Natural killer cell treated with Interleukin-12 subunit alpha and Interleukin-12 subunit beta and Interleukin-15 and Interleukin-18, amount 100 ng/mL, for 72 hours (primary cell): ENCODE measurements at regions not wholly inside any gene's neighbourhood (a gene's known extent, or its start where the extent isn't known, plus 50 kb on each side); places are given as distances from the start of the nearest gene placed in this dataset.
"Not testable (repeated sequence)": the region's sequence is repeated elsewhere in the genome, so short reads cannot be mapped to it uniquely, and the experiment has no call there.

Source experiments
- ATAC-seq, 2 donors: fragments of 150-1000 bp; cut with Tn5 transposase in 1 of 2; sonication (Bioruptor Pico), chemical (Tn5 transposase) in 1 of 2; 2 replicates each; pipeline ENCODE4 v1.10.0; 2021
- DNase-seq: peaks from one replicate; pipeline ENCODE4 v3.0.0; 2022; ENCODE audit warnings: low spot score
- H3K27ac Mint-ChIP-seq, 2 donors: 1 replicate in 1 of 2; 2 replicates in 1 of 2; pipeline ENCODE4 v1.8.0; 2022; ENCODE audit warnings: mixed read lengths in 2 of 2, mild to moderate bottlenecking in 1 of 2, moderate library complexity in 1 of 2
- H3K27me3 Mint-ChIP-seq, 2 donors: 1 replicate in 1 of 2; 2 replicates in 1 of 2; pipeline ENCODE4 v1.8.0; 2022; ENCODE audit warnings: mixed read lengths in 2 of 2
- H3K36me3 Mint-ChIP-seq: one replicate; pipeline ENCODE4 v1.8.0; 2022; ENCODE audit warnings: mixed read lengths
- H3K4me1 Mint-ChIP-seq, 2 donors: 1 replicate in 1 of 2; 2 replicates in 1 of 2; pipeline ENCODE4 v1.8.0; 2022; ENCODE audit warnings: low read depth in 2 of 2, mixed read lengths in 2 of 2, mild to moderate bottlenecking in 1 of 2
- H3K4me3 Mint-ChIP-seq: one replicate; pipeline ENCODE4 v1.8.0; 2022; ENCODE audit warnings: mixed read lengths
- H3K9me3 Mint-ChIP-seq: 2 replicates; pipeline ENCODE4 v1.8.0; 2022; ENCODE audit warnings: mixed read lengths

DNA sequence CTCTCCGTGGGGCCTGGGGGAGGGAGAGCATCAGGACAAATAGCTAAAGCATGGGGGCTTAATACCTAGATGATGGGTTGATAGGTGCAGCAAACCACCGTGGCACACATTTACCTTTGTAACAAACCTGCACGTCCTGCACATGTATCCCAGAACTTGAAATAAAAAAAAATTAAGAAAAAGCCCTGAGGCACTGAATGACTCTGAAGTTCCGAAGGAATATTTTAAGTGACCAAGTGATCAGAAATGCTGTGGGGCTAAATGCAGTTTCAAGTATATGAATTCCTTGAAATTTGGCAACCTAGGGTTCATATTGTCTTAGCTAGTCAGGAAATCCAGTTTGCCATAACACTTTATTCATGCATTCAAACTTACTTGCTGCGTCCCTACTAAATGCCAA, 127.5 kb downstream of the MC4R start:
- no peak for DNase-seq
- no peak overlapping the region for H3K27ac Mint-ChIP-seq
- peaks cover 4% of the 10 kb centered on the region for H3K36me3 Mint-ChIP-seq
- no peak overlapping the region for H3K4me3 Mint-ChIP-seq
- H3K9me3 Mint-ChIP-seq: peaks cover 19% of the 10 kb centered on the region
- no peaks in the 10 kb centered on the region for H3K27me3 Mint-ChIP-seq
- no peaks in the 10 kb centered on the region for H3K4me1 Mint-ChIP-seq
- ATAC-seq: no peak

DNA sequence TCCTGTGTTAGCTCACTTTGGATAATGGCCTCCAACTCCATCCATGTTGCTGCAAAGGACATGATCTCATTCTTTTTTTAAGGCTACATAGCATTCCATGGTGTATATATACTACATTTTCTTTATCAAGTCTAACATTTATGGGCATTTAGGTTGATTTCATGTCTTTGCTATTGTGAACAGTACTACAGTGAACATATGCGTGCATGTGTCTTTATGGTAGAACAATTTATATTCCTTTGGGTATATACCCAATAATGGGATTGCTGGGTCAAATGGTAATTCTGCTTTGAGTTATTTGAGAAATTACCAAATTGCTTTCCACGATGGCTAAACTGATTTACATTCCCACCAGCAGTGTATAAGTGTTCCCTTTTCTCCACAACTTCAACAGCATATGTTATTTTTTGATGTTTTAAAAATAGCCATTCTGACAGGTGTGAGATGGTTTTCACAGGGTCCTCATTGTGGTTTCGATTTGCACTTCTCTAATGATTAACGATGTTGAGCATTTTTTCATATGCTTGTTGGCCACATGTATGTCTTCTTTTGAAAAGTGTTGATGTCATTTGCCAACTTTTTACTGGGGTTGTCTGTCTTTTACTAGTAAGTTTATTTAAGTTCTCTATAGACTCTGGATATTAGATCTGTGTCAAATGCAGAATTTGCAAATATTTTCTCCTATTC, 133.4 kb downstream of the MC4R start:
- not testable (repeated sequence) for H3K4me3 Mint-ChIP-seq, H3K27me3 Mint-ChIP-seq, DNase-seq, H3K27ac Mint-ChIP-seq, ATAC-seq, H3K4me1 Mint-ChIP-seq, H3K36me3 Mint-ChIP-seq
- peaks cover 19% of the 10 kb centered on the region for H3K9me3 Mint-ChIP-seq

DNA sequence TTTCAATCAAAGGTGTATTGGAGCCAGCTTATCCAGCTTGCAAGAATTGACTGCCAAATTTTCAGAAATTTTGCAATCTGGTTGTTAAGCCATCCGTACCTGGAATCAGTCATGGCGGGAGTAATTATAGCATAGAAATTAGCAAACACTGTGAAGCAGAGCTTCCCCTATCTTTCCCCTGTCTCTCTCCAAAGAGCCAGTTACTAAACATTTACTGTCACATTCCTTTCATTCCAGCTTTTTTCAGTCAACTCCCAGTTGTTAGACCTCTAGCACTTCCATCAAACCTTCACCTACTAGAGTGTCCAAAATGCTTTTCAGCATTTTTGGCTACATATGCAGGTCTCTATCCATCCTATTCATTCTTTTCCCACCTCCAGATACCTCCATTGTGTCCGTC, 137.4 kb downstream of the MC4R start:
- no peaks in the 10 kb centered on the region for H3K4me1 Mint-ChIP-seq
- no peaks in the 10 kb centered on the region for H3K9me3 Mint-ChIP-seq
- no peak overlapping the region for H3K27ac Mint-ChIP-seq
- ATAC-seq (no peak), DNase-seq (no peak)
- H3K36me3 Mint-ChIP-seq: no peaks in the 10 kb centered on the region
- no peaks in the 10 kb centered on the region for H3K27me3 Mint-ChIP-seq
- H3K4me3 Mint-ChIP-seq: no peak overlapping the region

- H3K27me3 Mint-ChIP-seq: no peaks in the 10 kb centered on the region
- no peak overlapping the region for H3K4me3 Mint-ChIP-seq
- H3K27ac Mint-ChIP-seq: no peak overlapping the region
- ATAC-seq (no peak), DNase-seq (no peak)
- no peaks in the 10 kb centered on the region for H3K36me3 Mint-ChIP-seq
- no peaks in the 10 kb centered on the region for H3K4me1 Mint-ChIP-seq
- H3K9me3 Mint-ChIP-seq: peaks cover 6% of the 10 kb centered on the region
These were observed 140.0 kb downstream of the MC4R start for GRCh38 chr18:60232541-60232940.

- Mint-ChIP-seq H3K4me1 (no peaks in the 10 kb centered on the region), H3K4me3 (no peak overlapping the region), H3K27ac (no peak overlapping the region), H3K36me3 (no peaks in the 10 kb centered on the region), H3K9me3 (peaks cover 23% of the 10 kb centered on the region), H3K27me3 (no peaks in the 10 kb centered on the region)
- DNase-seq: no peak
- no peak for ATAC-seq
These were observed 143.7 kb downstream of the MC4R start for GRCh38 chr18:60228609-60229595.

- DNase-seq (no peak), ATAC-seq (no peak)
These were observed 157.1 kb downstream of the MC4R start for GRCh38 chr18:60215432-60215831.

DNA sequence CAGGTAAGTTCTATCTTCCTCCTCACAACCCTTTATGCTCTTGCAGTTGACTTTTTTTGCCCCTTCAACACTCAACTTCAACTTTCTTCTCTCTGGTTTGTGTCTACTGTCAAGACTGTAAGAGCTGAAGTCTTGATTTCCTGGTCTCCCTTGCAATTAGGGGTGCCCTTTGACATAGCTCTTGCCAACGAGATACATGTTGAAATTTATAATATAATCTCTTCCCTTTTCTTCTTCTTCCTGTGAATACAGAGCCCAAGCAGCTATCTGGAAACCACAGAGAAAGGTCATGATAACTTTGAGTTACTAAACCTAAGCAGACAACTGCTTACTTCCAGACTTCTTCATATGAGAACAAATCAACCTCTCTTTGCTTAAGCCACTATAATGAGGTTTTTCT, 163.5 kb downstream of the MC4R start:
- DNase-seq (no peak), ATAC-seq (no peak)
- no peaks in the 10 kb centered on the region for H3K36me3 Mint-ChIP-seq
- H3K4me1 Mint-ChIP-seq: no peaks in the 10 kb centered on the region
- H3K9me3 Mint-ChIP-seq: peaks cover 12% of the 10 kb centered on the region
- H3K27ac Mint-ChIP-seq: no peak overlapping the region
- H3K4me3 Mint-ChIP-seq: no peak overlapping the region
- no peaks in the 10 kb centered on the region for H3K27me3 Mint-ChIP-seq

More at GRCh38 chr18:60215432-60215831, 157.1 kb downstream of the MC4R start:
- no peaks in the 10 kb centered on the region for H3K27me3 Mint-ChIP-seq
- H3K27ac Mint-ChIP-seq: no peak overlapping the region
- no peaks in the 10 kb centered on the region for H3K4me1 Mint-ChIP-seq
- no peaks in the 10 kb centered on the region for H3K36me3 Mint-ChIP-seq
- H3K4me3 Mint-ChIP-seq: no peak overlapping the region
- H3K9me3 Mint-ChIP-seq: peaks cover 6% of the 10 kb centered on the region

- Mint-ChIP-seq H3K4me3 (no peak overlapping the region), H3K4me1 (no peaks in the 10 kb centered on the region), H3K27ac (no peak overlapping the region), H3K27me3 (peaks cover 0 to 2% of the 10 kb centered on the region in 2 donors), H3K36me3 (no peaks in the 10 kb centered on the region), H3K9me3 (peaks cover 17% of the 10 kb centered on the region)
- no peak for ATAC-seq
- DNase-seq: no peak
These were observed 169.9 kb downstream of the MC4R start for GRCh38 chr18:60202708-60203107.

DNA sequence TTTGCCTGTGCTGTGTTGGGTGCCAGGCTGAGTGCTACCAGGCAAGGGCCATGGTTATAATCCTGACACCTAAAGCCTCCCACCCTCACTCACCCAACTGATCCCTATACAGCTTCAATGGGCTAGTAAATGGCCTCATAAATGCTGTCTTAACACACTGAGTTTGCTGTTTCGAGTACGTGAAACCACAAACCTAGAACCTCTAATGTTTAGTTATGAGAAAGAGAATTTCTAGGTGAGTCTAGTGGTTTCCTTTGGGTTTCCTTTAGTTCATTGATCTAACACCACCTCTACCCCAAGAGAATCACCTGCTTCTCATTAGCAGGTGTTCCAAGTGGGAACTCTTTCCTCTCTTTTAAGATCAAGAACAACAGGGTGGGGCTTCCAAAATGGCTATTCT, 172.0 kb downstream of the MC4R start:
- DNase-seq (no peak), ATAC-seq (no peak)
- Mint-ChIP-seq H3K27me3 (peaks cover 0 to 2% of the 10 kb centered on the region in 2 donors), H3K9me3 (peaks cover 20% of the 10 kb centered on the region), H3K4me1 (no peaks in the 10 kb centered on the region), H3K4me3 (no peak overlapping the region), H3K36me3 (no peaks in the 10 kb centered on the region), H3K27ac (no peak overlapping the region)

- Mint-ChIP-seq H3K27me3 (peaks cover 0 to 2% of the 10 kb centered on the region in 2 donors), H3K36me3 (no peaks in the 10 kb centered on the region), H3K4me3 (no peak overlapping the region), H3K4me1 (no peaks in the 10 kb centered on the region), H3K9me3 (peaks cover 18% of the 10 kb centered on the region), H3K27ac (no peak overlapping the region)
- ATAC-seq: no peak
- no peak for DNase-seq
These were observed 173.1 kb downstream of the MC4R start for GRCh38 chr18:60199505-60199904.

DNA sequence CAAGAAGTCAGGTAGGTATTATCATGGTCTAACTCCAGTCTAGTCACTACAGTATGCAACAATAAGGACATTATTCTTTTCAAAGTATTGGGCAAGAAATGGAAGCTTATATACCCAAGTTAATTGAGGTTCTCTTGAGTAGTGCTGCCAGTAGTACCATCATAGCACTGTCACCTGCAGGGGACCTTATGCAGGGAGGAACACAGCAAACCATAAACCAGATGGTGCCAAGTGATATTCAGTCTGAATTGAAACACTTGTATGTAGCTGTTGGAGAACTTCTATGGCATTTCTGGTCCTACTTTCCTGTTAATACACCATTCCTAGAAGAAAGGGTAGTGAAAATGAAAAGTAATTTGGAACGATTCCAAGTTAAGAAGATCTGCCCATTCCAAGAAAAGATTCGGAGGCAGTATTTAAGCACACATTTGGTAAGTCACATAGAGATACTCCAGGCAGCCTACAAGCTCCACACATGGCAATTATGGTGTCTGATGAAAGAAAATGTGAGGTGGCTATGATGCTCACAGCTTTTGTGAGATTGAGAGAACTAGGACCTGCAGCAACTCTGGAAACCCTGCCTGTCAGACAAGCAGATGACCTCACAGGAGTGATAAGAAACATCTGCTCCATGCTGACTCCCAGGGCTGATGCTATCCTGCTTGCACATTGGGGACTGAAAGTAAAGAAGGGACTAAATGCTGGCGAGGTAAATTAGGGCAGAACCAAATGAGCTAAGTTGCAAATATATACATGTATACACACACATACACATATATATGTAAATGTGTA, 174.7 kb downstream of the MC4R start:
- Mint-ChIP-seq H3K4me1 (no peaks in the 10 kb centered on the region), H3K27ac (no peak overlapping the region), H3K9me3 (peaks cover 12% of the 10 kb centered on the region), H3K27me3 (peaks cover 0 to 2% of the 10 kb centered on the region in 2 donors), H3K4me3 (no peak overlapping the region), H3K36me3 (no peaks in the 10 kb centered on the region)
- ATAC-seq (no peak), DNase-seq (no peak)

DNA sequence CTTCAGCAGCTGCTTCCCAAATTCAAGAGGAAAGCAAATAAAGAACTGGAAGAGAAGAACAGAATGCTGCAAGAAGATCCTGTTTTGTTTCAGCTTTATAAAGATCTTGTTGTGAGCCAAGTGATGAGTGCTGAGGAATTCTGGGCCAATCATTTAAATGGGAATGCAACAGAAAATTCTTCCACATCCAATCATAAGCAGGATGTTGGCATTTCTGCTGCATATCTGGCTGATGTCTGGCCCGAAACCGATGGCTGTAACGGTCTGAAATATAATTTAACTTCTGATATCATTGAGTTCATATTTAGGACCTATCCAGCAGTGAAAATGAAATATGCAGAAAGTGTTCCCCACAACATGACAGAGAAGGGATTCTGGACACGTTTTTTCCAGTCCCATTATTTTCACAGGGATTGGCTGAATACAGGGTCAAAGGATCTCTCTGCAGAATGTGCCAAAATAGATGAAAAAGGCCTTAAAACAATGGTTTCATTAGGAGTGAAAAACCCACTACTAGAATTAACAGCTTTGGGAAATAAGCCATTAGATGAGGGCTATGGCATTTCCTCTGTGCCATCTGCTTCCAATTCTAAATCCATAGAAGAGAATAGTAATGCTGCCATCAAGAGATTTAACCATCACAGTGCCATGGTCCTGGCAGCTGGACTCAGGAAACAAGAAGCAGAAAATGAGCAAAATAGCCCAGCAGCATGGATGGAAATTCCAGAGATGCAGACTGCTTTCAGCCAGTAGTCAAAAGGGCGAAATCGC, 175.6 kb downstream of the MC4R start:
- H3K27me3 Mint-ChIP-seq: peaks cover 0 to 2% of the 10 kb centered on the region in 2 donors

DNA sequence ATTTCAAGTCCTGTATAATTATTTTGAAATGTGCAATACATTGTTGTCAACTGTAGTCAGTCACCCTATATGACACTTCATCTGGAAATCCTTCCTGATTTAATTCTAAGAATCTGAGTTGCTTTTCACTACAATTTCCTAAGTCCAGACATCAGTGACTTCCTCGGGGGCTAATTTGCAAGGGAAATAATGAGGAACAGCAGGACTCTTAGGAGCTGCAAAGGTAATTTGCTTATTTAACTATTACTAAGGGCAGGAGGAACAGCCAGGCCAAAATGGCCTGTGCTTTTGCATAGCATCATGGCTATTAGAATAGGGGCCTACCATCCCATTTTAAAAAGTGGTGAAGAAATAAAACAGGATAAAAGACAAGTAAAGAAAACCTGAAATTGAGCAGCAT, 178.8 kb downstream of the MC4R start:
- DNase-seq: no peak
- Mint-ChIP-seq H3K4me1 (no peaks in the 10 kb centered on the region), H3K4me3 (no peak overlapping the region), H3K9me3 (peaks cover 6% of the 10 kb centered on the region), H3K27ac (no peak overlapping the region), H3K27me3 (no peaks in the 10 kb centered on the region), H3K36me3 (no peaks in the 10 kb centered on the region)
- ATAC-seq: no peak

More for the DNA sequence above, 175.6 kb downstream of the MC4R start:
- no peaks in the 10 kb centered on the region for H3K36me3 Mint-ChIP-seq
- H3K4me3 Mint-ChIP-seq: no peak overlapping the region
- H3K4me1 Mint-ChIP-seq: no peaks in the 10 kb centered on the region
- DNase-seq (no peak), ATAC-seq (no peak)
- H3K9me3 Mint-ChIP-seq: peaks cover 6% of the 10 kb centered on the region
- H3K27ac Mint-ChIP-seq: no peak overlapping the region
